Testis (tissue), 2 donors: ENCODE measurements at regions not wholly inside any gene's neighbourhood (a gene's known extent, or its start where the extent isn't known, plus 50 kb on each side); places are given as distances from the start of the nearest gene placed in this dataset.

Experiments
- CTCF ChIP-seq, 3 experiments: fragments of 450-650 bp in 2 of 3; fragments of 200-600 bp in 1 of 3; sonication (generic) in 1 of 3; IDR thresholded peaks; one replicate each; pipeline ENCODE4 v1.5.1; 2016 to 2019; ENCODE audit warnings: antibody characterized with exemption in 3 of 3, mild to moderate bottlenecking in 2 of 3, moderate library complexity in 1 of 3
- POLR2A ChIP-seq: fragments of 450-650 bp; IDR thresholded peaks from one replicate; pipeline ENCODE4 v1.6.1; 2017; ENCODE audit warnings: antibody characterized with exemption, mild to moderate bottlenecking, moderate library complexity

- TF ChIP-seq CTCF (IDR thresholded peaks at IDR 0.05) (no peak), POLR2A (no peak)
These were observed 89.1 kb upstream of the SP4 start for GRCh38 chr7:21338728-21339164.
